ENCODE measurements at regions not wholly inside any gene's neighbourhood (a gene's known extent, or its start where the extent isn't known, plus 50 kb on each side); places are given as distances from the start of the nearest gene placed in this dataset.

DNA sequence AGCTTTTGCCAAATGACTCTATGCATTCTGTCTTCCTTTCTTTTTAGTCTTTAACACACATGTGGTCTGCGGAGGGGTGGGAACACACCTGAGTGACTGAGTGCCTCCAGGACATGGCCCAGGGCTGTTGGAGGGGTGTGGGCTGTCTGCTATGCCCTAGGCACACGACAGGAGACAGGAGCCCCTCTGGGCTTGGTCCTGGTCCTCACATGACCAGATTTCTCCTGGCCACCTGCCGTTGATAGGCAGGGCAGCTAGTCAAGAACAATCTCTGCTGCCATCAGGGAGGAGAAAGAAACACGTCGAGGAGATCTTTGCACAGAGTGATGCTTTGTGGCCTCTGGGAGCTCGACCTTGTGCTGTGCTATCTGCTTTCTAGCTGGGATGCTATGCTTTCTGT, 176.6 kb downstream of the KLF13 start:
- TF ChIP-seq CTCF (IDR thresholded peaks at IDR 0.05; ENCODE audit: insufficient read depth, low read depth, low read length) (no peak), EZH2 (IDR thresholded peaks at IDR 0.05; ENCODE audit: insufficient read depth, low read length) (no peak)
